ENCODE measurements at regions not wholly inside any gene's neighbourhood (a gene's known extent, or its start where the extent isn't known, plus 50 kb on each side); places are given as distances from the start of the nearest gene placed in this dataset.

DNA sequence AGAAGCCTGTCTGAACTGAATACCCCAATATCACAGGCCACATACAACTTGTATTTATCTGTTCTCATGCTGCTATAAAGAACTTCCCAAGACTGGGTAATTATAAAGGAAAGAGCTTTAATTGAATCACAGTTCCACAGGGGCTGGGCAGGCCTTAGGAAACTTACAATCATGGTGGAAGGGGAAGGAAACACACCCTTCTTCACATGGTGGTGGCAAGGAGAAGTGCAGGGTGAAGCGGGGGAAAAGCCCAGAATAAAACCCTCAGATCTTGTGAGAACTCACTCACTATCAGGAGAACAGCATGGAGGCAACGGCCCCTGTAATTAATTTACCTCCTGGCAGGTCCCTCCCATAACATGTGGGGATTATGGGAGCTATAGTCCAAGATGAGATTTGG, 50.3 kb upstream of the FNDC1 start:
- H3K9ac ChIP-seq = no peak overlapping the region
- H3K9me3 ChIP-seq (ENCODE audit: low read depth) = no peaks in the 10 kb centered on the region
- H3K79me2 ChIP-seq (ENCODE audit: insufficient read depth) = no peaks in the 10 kb centered on the region
- no peaks in the 10 kb centered on the region for H4K20me1 ChIP-seq (ENCODE audit: insufficient read depth)
- in situ Hi-C loops (cut with MboI) = no loop called here
- H3K4me2 ChIP-seq (ENCODE audit: unreplicated experiment) = no peak overlapping the region
- 54 to 72% methylated on average over 2 of the region's 2 CpGs for WGBS, 2 experiments (ENCODE audit: low coverage in 1 of 2, low lambda C conversion rate in 2 of 2, missing lambda C conversion rate in 2 of 2)
- no peaks in the 10 kb centered on the region for H3K9me2 ChIP-seq (ENCODE audit: insufficient read depth)
- H3F3A ChIP-seq (ENCODE audit: insufficient read depth) = 0 out of 2 replicates have a peak, but pooled peaks cover 8% of the 10 kb centered on the region
- no peak overlapping the region for H3K4me3 ChIP-seq
- no peak overlapping the region for H2AFZ ChIP-seq
- peaks cover 10% of the 10 kb centered on the region for H3K4me1 ChIP-seq (ENCODE audit: insufficient read depth)
- no peak overlapping the region for H3K27ac ChIP-seq
- TF ChIP-seq EZH2 (IDR thresholded peaks at IDR 0.05; ENCODE audit: insufficient read depth, poor library complexity, severe bottlenecking) = no peak
- H3K36me3 ChIP-seq (ENCODE audit: low read depth) = no peaks in the 10 kb centered on the region
- H3K27me3 ChIP-seq (replicated peaks; ENCODE audit: insufficient read depth) = no peaks in the 10 kb centered on the region
- DNase-seq = no peak

DNA sequence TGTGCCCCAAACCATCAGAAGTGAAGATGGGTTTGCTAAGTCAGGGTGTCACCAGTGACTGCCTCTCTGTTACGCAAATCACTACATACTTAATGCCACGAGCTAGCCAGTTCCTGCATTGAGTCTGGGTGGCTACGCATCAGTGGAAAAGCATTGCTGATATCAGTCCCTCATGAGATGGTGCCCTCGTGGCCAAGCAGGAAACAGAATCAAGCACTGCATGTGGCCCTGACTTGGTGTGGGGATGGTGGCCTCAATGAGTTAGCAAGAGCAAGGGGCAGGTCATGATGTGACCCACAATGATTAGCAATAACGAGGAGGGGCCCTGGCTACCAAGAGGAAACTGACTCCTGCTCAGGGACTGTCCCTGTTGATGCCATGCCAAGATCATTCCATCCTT, 51.6 kb upstream of the FNDC1 start:
- H3K4me1 ChIP-seq (ENCODE audit: insufficient read depth) = peaks cover 10% of the 10 kb centered on the region
- no peaks in the 10 kb centered on the region for H3K9me3 ChIP-seq (ENCODE audit: low read depth)
- no peak overlapping the region for H3K4me3 ChIP-seq
- TF ChIP-seq EZH2phosphoT487 (IDR thresholded peaks at IDR 0.05; ENCODE audit: insufficient read depth, low read depth) (no peak), EZH2 (IDR thresholded peaks at IDR 0.05; ENCODE audit: insufficient read depth, poor library complexity, severe bottlenecking) (no peak)
- no peak overlapping the region for H3K9ac ChIP-seq
- no peaks in the 10 kb centered on the region for H4K20me1 ChIP-seq (ENCODE audit: insufficient read depth)
- H3K36me3 ChIP-seq (ENCODE audit: low read depth) = no peaks in the 10 kb centered on the region
- 0 out of 2 replicates have a peak, but pooled peaks cover 8% of the 10 kb centered on the region for H3F3A ChIP-seq (ENCODE audit: insufficient read depth)
- H2AFZ ChIP-seq = no peak overlapping the region
- no peaks in the 10 kb centered on the region for H3K9me2 ChIP-seq (ENCODE audit: insufficient read depth)
- WGBS, 2 experiments (ENCODE audit: low coverage in 1 of 2, low lambda C conversion rate in 2 of 2, missing lambda C conversion rate in 2 of 2) = 64 to 73% methylated on average over 5 of the region's 5 CpGs
- DNase-seq = peak; percentile 20
- in situ Hi-C loops (cut with MboI) = no loop called here
- H3K4me2 ChIP-seq (ENCODE audit: unreplicated experiment) = peak overlapping the region; percentile 8
- H3K27ac ChIP-seq = no peak overlapping the region; the same call in 1 of the 2 replicates
- no peaks in the 10 kb centered on the region for H3K79me2 ChIP-seq (ENCODE audit: insufficient read depth)
- H3K27me3 ChIP-seq (replicated peaks; ENCODE audit: insufficient read depth) = no peaks in the 10 kb centered on the region

DNA sequence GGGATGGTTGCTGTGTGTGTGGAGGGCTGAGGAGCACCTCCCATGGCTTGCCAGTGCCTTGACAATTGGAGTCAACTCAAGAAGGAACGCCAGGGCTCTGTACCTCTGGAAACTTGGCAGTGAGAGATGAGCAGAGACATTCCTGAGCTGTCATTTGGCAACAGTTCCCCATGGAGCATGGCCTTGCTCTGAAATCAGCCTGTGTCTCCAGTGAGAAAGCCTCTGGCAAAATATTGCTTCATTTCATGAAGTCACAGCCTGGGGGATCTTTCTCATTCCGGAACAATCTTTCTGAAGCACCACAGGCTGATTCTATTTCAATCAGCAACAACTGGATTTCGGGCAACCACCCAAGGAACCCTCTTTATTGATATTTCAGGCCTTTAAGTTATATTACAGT, 52.2 kb upstream of the FNDC1 start:
- in situ Hi-C loops (cut with MboI) = no loop called here
- Histone ChIP-seq H3K9me2 (ENCODE audit: insufficient read depth) (no peaks in the 10 kb centered on the region), H3K9me3 (ENCODE audit: low read depth) (no peaks in the 10 kb centered on the region), H4K20me1 (ENCODE audit: insufficient read depth) (no peaks in the 10 kb centered on the region), H3K9ac (no peak overlapping the region), H3K4me3 (no peak overlapping the region), H3K4me2 (ENCODE audit: unreplicated experiment) (peak overlapping the region; percentile 8), H3K36me3 (ENCODE audit: low read depth) (no peaks in the 10 kb centered on the region), H3K27me3 (replicated peaks; ENCODE audit: insufficient read depth) (no peaks in the 10 kb centered on the region), H2AFZ (no peak overlapping the region), H3K79me2 (ENCODE audit: insufficient read depth) (no peaks in the 10 kb centered on the region), H3F3A (ENCODE audit: insufficient read depth) (0 out of 2 replicates have a peak, but pooled peaks cover 8% of the 10 kb centered on the region), H3K4me1 (ENCODE audit: insufficient read depth) (peaks cover 10% of the 10 kb centered on the region), H3K27ac (no peak overlapping the region; the same call in 1 of the 2 replicates)
- no peak for TF ChIP-seq EZH2 (IDR thresholded peaks at IDR 0.05; ENCODE audit: insufficient read depth, poor library complexity, severe bottlenecking)
- no peak for TF ChIP-seq EZH2phosphoT487 (IDR thresholded peaks at IDR 0.05; ENCODE audit: insufficient read depth, low read depth)
- peak; percentile 93 for DNase-seq
- WGBS, 2 experiments (ENCODE audit: low coverage in 1 of 2, low lambda C conversion rate in 2 of 2, missing lambda C conversion rate in 2 of 2) = 11 to 12% methylated on average over 3 of the region's 3 CpGs

DNA sequence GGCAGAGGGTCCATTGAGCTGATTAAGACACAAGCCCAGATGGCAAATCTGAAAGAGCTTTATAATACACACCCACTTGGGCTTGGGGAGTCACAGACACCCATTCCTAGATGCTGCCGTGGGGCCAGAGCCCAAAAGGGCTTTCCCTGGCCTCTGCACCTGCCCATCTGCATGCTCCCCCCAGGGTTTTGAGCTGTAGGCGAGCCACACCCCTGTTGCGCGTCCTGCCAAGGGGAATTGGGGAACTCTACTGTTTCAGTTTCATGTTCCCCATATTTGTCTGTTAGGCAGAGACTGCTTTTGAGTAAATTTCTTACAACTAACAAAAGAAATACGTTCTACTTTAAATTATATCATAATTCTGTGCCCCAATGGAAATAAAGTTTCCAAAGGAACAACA, 52.9 kb upstream of the FNDC1 start:
- Histone ChIP-seq H3K9ac (no peak overlapping the region), H3K4me3 (no peak overlapping the region), H3K9me2 (ENCODE audit: insufficient read depth) (no peaks in the 10 kb centered on the region), H3K27ac (no peak overlapping the region), H3F3A (ENCODE audit: insufficient read depth) (0 out of 2 replicates have a peak, but pooled peaks cover 8% of the 10 kb centered on the region), H3K36me3 (ENCODE audit: low read depth) (no peaks in the 10 kb centered on the region), H3K4me1 (ENCODE audit: insufficient read depth) (peaks cover 10% of the 10 kb centered on the region), H4K20me1 (ENCODE audit: insufficient read depth) (no peaks in the 10 kb centered on the region), H3K79me2 (ENCODE audit: insufficient read depth) (no peaks in the 10 kb centered on the region), H2AFZ (no peak overlapping the region), H3K9me3 (ENCODE audit: low read depth) (no peaks in the 10 kb centered on the region), H3K27me3 (replicated peaks; ENCODE audit: insufficient read depth) (no peaks in the 10 kb centered on the region), H3K4me2 (ENCODE audit: unreplicated experiment) (no peak overlapping the region)
- in situ Hi-C loops (cut with MboI) = no loop called here
- WGBS, 2 experiments (ENCODE audit: low coverage in 1 of 2, low lambda C conversion rate in 2 of 2, missing lambda C conversion rate in 2 of 2) = 67 to 69% methylated on average over 5 of the region's 5 CpGs
- DNase-seq = no peak
- TF ChIP-seq EZH2 (IDR thresholded peaks at IDR 0.05; ENCODE audit: insufficient read depth, poor library complexity, severe bottlenecking) = no peak
- no peak for TF ChIP-seq EZH2phosphoT487 (IDR thresholded peaks at IDR 0.05; ENCODE audit: insufficient read depth, low read depth)

DNA sequence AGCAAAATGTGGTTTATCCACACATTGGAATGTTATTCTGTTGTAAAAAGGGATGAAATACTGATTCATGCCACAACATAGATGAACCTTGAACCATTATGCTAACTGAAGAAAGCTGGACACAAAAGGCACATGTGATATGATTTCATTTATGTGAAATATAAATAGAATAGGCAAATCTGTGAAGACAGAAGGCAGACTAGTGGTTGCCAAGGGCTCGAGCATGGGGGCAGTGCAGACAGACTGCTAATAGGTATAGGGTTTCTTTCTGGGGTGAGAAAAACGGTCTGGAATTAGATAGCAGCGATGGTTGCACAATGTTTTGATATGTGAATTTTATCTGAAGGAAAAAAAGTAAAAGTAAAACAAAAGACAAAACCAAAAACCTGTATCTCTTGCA, 54.6 kb upstream of the FNDC1 start:
- Histone ChIP-seq H3K27me3 (replicated peaks; ENCODE audit: insufficient read depth) (no peaks in the 10 kb centered on the region), H3K79me2 (ENCODE audit: insufficient read depth) (no peaks in the 10 kb centered on the region), H3K9ac (no peak overlapping the region), H3F3A (ENCODE audit: insufficient read depth) (0 out of 2 replicates have a peak, but pooled peaks cover 14% of the 10 kb centered on the region), H3K4me2 (ENCODE audit: unreplicated experiment) (no peak overlapping the region), H3K36me3 (ENCODE audit: low read depth) (no peaks in the 10 kb centered on the region), H3K4me1 (ENCODE audit: insufficient read depth) (peaks cover 17% of the 10 kb centered on the region), H3K9me3 (ENCODE audit: low read depth) (no peaks in the 10 kb centered on the region), H3K27ac (no peak overlapping the region), H3K9me2 (ENCODE audit: insufficient read depth) (no peaks in the 10 kb centered on the region), H3K4me3 (no peak overlapping the region), H2AFZ (no peak overlapping the region), H4K20me1 (ENCODE audit: insufficient read depth) (no peaks in the 10 kb centered on the region)
- TF ChIP-seq EZH2phosphoT487 (IDR thresholded peaks at IDR 0.05; ENCODE audit: insufficient read depth, low read depth) = no peak
- TF ChIP-seq EZH2 (IDR thresholded peaks at IDR 0.05; ENCODE audit: insufficient read depth, poor library complexity, severe bottlenecking) = no peak
- 69 to 81% methylated on average over 3 of the region's 3 CpGs for WGBS, 2 experiments (ENCODE audit: low coverage in 1 of 2, low lambda C conversion rate in 2 of 2, missing lambda C conversion rate in 2 of 2)
- DNase-seq = no peak
- in situ Hi-C loops (cut with MboI) = no loop called here
